GM19395 (cell line): ENCODE measurements at regions not wholly inside any gene's neighbourhood (a gene's known extent, or its start where the extent isn't known, plus 50 kb on each side); places are given as distances from the start of the nearest gene placed in this dataset.

Experiments
- ATAC-seq: cut with Tn5 transposase; IDR thresholded peaks from one replicate; pipeline ENCODE4 v1.9.1; 2021; ENCODE audit warnings: mild to moderate bottlenecking, moderate library complexity; ENCODE audit not compliant: unreplicated experiment

- no peak for ATAC-seq
Measured at GRCh38 chr16:50997679-50998078, 153.4 kb downstream of the SALL1 start.

GRCh38 chr16:50996830-50997186 is 154.3 kb downstream of the SALL1 start:
- ATAC-seq = no peak

GRCh38 chr16:50996166-50996829 is 154.8 kb downstream of the SALL1 start:
- no peak for ATAC-seq

- ATAC-seq = no peak
Measured at GRCh38 chr16:50994995-50995394, 156.1 kb downstream of the SALL1 start.

GRCh38 chr16:50992350-50993032 is 158.6 kb downstream of the SALL1 start:
- ATAC-seq = no peak

GRCh38 chr16:50991436-50991835 is 159.6 kb downstream of the SALL1 start:
- no peak for ATAC-seq

- ATAC-seq = no peak
Measured at GRCh38 chr16:50991006-50991405, 160.1 kb downstream of the SALL1 start.

GRCh38 chr16:50989047-50989446 is 162.0 kb downstream of the SALL1 start:
- ATAC-seq = no peak

GRCh38 chr16:50988441-50988840 is 162.6 kb downstream of the SALL1 start:
- no peak for ATAC-seq

GRCh38 chr16:50986453-50986852 is 164.6 kb downstream of the SALL1 start:
- ATAC-seq = no peak

GRCh38 chr16:50985733-50986132 is 165.3 kb downstream of the SALL1 start:
- ATAC-seq = no peak

GRCh38 chr16:50984688-50985087 is 166.4 kb downstream of the SALL1 start:
- ATAC-seq = no peak

- ATAC-seq = no peak
Measured at GRCh38 chr16:50982808-50983207, 168.3 kb downstream of the SALL1 start.

GRCh38 chr16:50981951-50982350 is 169.1 kb downstream of the SALL1 start:
- no peak for ATAC-seq

- ATAC-seq = no peak
Measured at GRCh38 chr16:50980666-50981065, 170.4 kb downstream of the SALL1 start.

GRCh38 chr16:50979806-50980620 is 171.1 kb downstream of the SALL1 start:
- ATAC-seq = no peak

- ATAC-seq = no peak
Measured at GRCh38 chr16:50977138-50977537, 173.9 kb downstream of the SALL1 start.

GRCh38 chr16:50974438-50975036 is 176.5 kb downstream of the SALL1 start:
- ATAC-seq = no peak

- no peak for ATAC-seq
Measured at GRCh38 chr16:50972876-50973275, 178.2 kb downstream of the SALL1 start.

GRCh38 chr16:50970281-50970680 is 180.8 kb downstream of the SALL1 start:
- no peak for ATAC-seq

- peak; percentile 69 for ATAC-seq
Measured at GRCh38 chr16:50967827-50968612, 183.1 kb downstream of the SALL1 start.
